Right lobe of liver (tissue), 6 donors: ENCODE measurements at regions not wholly inside any gene's neighbourhood (a gene's known extent, or its start where the extent isn't known, plus 50 kb on each side); places are given as distances from the start of the nearest gene placed in this dataset.
A peak's percentile ranks its signal among the peaks of the same experiment; 100 is the strongest.
"Not testable (repeated sequence)": the region's sequence is repeated elsewhere in the genome, so short reads cannot be mapped to it uniquely, and the experiment has no call there.

ENCODE experiments used
- ATAC-seq, 4 donors: fragments of 200-7000 bp; cut with Tn5 transposase; one replicate each; pipeline ENCODE4 v1.9.1; 2020; ENCODE audit warnings: mild to moderate bottlenecking in 4 of 4, moderate library complexity in 4 of 4
- DNase-seq, 3 donors: peaks; one replicate each; pipeline ENCODE4 v3.0.0-alpha.2; 2020
- H3K27ac ChIP-seq, 3 donors: fragments of 200-600 bp; one replicate each; pipeline ENCODE4 v1.8.0; 2022
- H3K27me3 ChIP-seq, 2 donors: fragments of 200-600 bp; one replicate each; pipeline ENCODE4 v1.8.0; 2022
- H3K36me3 ChIP-seq, 4 donors: fragments of 200-600 bp; sonication (generic) in 1 of 4; one replicate each; pipeline versions ENCODE4 v1.5.1 to v1.8.0; 2017 to 2022; ENCODE audit warnings: control low read depth in 1 of 4
- H3K4me1 ChIP-seq, 4 donors: fragments of 200-600 bp; sonication (generic) in 1 of 4; one replicate each; pipeline versions ENCODE4 v1.5.1 to v1.8.0; 2017 to 2022; ENCODE audit warnings: control low read depth in 1 of 4
- H3K4me3 ChIP-seq, 3 donors: fragments of 200-600 bp; one replicate each; pipeline ENCODE4 v1.8.0; 2022
- H3K9me3 ChIP-seq, 4 donors: fragments of 200-600 bp; sonication (generic) in 1 of 4; one replicate each; pipeline versions ENCODE4 v1.5.1 to v1.8.0; 2017 to 2022; ENCODE audit warnings: control low read depth in 1 of 4
- CTCF ChIP-seq, 4 donors: fragments of 200-600 bp in 3 of 4; fragments of 450-650 bp in 1 of 4; IDR thresholded peaks; one replicate each; pipeline versions ENCODE4 v1.5.1 to v1.8.0; 2016 to 2022; ENCODE audit warnings: antibody characterized with exemption in 4 of 4, mild to moderate bottlenecking in 2 of 4
- POLR2A ChIP-seq: fragments of 450-650 bp; IDR thresholded peaks from one replicate; pipeline ENCODE4 v1.6.1; 2017; ENCODE audit warnings: antibody characterized with exemption, mild to moderate bottlenecking
- WGBS: methylation state at CpG from one replicate; pipeline ENCODE4 v1.1.6; 2018; ENCODE audit warnings: low coverage, low lambda C conversion rate; ENCODE audit not compliant: insufficient coverage; ENCODE audit errors: missing lambda C conversion rate; 5-methylcytosine and 5-hydroxymethylcytosine counted together
- intact Hi-C, 2 donors: fragments of 100-400 bp; cut with DNase I; formaldehyde crosslinking; loops; one replicate each; pipeline versions ENCODE4 v1.11.2 to v1.14.1; 2022
- donor health status: DM: no; HTN: yes; CAD: no.
- donor health status: DM: no; HTN: no; CAD: no.
- donor health status: DM: no; HTN: no; CAD: no.
- donor health status: DM: no; HTN: yes; CAD: no.
- donor health status: DM: no; HTN: yes; CAD: no.

DNA sequence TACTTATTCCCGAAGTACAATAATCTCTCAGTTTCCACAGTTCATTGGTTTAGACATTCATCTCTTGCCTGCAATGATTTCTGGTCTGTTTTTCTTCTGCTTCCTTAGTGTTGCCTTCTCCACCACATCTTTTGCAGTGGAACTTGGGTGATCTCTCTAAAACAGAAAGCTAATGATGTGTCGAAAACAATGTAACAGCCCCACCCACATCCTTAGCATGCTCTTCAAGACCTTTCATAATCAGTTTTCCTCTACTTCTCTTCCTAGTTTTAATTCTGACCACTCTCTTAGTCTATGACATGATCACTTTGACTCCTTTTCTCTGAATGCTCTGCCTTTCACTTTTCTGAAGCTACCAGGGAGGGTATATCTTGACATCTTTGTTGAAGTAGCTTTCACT lies 1007.9 kb upstream of the CITED2 start:
- Histone ChIP-seq H3K9me3 (no peaks in the 10 kb centered on the region), H3K27me3 (no peaks in the 10 kb centered on the region), H3K27ac (no peak overlapping the region), H3K4me1 (peaks cover 0 to 14% (median 5%) of the 10 kb centered on the region in 4 donors), H3K36me3 (no peaks in the 10 kb centered on the region), H3K4me3 (no peak overlapping the region)
- WGBS = 80% methylated on average over 2 of the region's 2 CpGs
- TF ChIP-seq POLR2A (no peak), CTCF (IDR thresholded peaks at IDR 0.05) (no peak)
- intact Hi-C loops = no loop called here
- DNase-seq (no peak), ATAC-seq (peak in 1 of 4 donors; percentile 7)

DNA sequence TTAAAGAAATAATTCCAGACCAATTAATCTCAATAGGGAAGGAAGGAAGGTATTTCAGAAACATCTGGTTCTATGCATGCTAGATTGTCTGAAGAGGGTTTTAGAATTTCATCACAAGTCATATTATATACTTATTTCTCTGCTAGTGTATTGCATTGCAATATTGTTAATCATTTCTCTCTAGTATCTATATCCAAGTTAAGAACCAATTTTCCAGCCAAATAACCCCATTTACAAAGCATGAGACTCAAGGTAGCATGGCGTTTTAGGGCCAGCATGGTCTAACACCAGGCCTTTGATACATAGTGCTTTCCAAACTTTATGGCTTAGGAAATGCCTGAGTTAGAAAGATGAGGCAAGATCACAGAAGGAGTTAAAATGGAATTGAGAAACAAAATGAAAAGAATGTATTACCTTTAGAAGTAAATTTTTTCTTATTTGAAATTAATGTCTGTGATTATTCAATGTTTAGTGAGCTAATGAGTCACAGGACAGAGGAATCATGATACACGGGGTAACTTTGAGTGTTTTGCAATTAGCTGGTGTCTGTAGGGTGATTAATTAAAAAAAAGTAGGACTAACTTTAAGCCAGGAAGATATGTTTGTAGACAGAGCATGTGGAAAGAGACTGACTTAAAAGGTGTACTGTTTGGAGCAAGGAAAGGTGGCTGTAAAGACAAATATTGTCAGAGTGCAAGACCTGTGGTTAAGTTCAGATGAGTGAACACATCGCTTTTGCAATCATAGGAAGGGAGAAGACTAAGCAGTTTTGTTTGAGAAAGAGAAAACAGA lies 1006.2 kb upstream of the CITED2 start:
- H3K27me3 ChIP-seq = no peaks in the 10 kb centered on the region
- H3K4me3 ChIP-seq = no peak overlapping the region
- 35% methylated on average over 3 of the region's 3 CpGs for WGBS
- intact Hi-C loops = no loop called here
- H3K27ac ChIP-seq = peak overlapping the region in 2 of 3 donors; percentile 57 to 66
- no peak for TF ChIP-seq POLR2A
- TF ChIP-seq CTCF (IDR thresholded peaks at IDR 0.05) = no peak
- DNase-seq (no peak), ATAC-seq (peak; percentile 88 to 98 (median 96))
- no peaks in the 10 kb centered on the region for H3K9me3 ChIP-seq
- peaks cover 0 to 14% (median 5%) of the 10 kb centered on the region in 4 donors for H3K4me1 ChIP-seq
- no peaks in the 10 kb centered on the region for H3K36me3 ChIP-seq

DNA sequence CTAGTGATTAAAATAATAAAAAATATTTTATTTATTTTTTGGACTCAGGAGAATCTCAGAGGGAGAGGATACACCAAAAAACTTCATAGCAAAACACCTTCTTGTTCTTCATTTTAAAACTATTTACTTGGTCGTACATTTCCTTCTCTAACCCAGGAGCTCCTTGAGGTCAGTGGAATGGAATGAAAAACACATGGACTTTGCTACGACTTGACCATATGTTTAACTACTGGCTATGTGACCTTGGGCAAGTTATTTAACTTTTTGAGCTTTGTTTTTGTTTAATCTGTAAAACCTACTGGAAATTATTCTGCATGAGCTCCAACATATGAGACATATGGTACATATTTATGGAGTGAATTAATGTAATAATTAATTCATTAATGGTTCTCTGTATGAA lies 1005.5 kb upstream of the CITED2 start:
- no peak for ATAC-seq
- intact Hi-C loops = no loop called here
- Histone ChIP-seq H3K36me3 (no peaks in the 10 kb centered on the region), H3K9me3 (no peaks in the 10 kb centered on the region), H3K27me3 (no peaks in the 10 kb centered on the region), H3K27ac (no peak overlapping the region), H3K4me1 (peaks cover 0 to 14% (median 5%) of the 10 kb centered on the region in 4 donors), H3K4me3 (no peak overlapping the region)
- no peak for DNase-seq
- WGBS = 58% methylated on average over 2 of the region's 2 CpGs
- TF ChIP-seq POLR2A = no peak
- no peak for TF ChIP-seq CTCF (IDR thresholded peaks at IDR 0.05)

GRCh38 chr6:140376209-140376608 lies 1001.8 kb upstream of the CITED2 start:
- peaks cover 0 to 9% (median 5%) of the 10 kb centered on the region in 4 donors for H3K4me1 ChIP-seq
- H3K9me3 ChIP-seq = no peaks in the 10 kb centered on the region
- DNase-seq (no peak), ATAC-seq (no peak)
- intact Hi-C loops = no loop called here
- TF ChIP-seq POLR2A (no peak), CTCF (IDR thresholded peaks at IDR 0.05) (no peak)
- H3K36me3 ChIP-seq = no peaks in the 10 kb centered on the region
- no peak overlapping the region for H3K27ac ChIP-seq
- no peak overlapping the region for H3K4me3 ChIP-seq
- H3K27me3 ChIP-seq = no peaks in the 10 kb centered on the region

- H3K27ac ChIP-seq, H3K27me3 ChIP-seq, H3K4me3 ChIP-seq, H3K36me3 ChIP-seq, intact Hi-C loops, ATAC-seq, DNase-seq, H3K9me3 ChIP-seq, H3K4me1 ChIP-seq: not testable (repeated sequence)
- WGBS = 100% methylated on average over 2 of the region's 24 CpGs
Measured at GRCh38 chr6:140373728-140374127, 999.3 kb upstream of the CITED2 start.
